GM18867 (cell line): ENCODE measurements at regions not wholly inside any gene's neighbourhood (a gene's known extent, or its start where the extent isn't known, plus 50 kb on each side); places are given as distances from the start of the nearest gene placed in this dataset.

Experiments
- ATAC-seq: cut with Tn5 transposase; IDR thresholded peaks from one replicate; pipeline ENCODE4 v1.9.1; 2021; ENCODE audit warnings: mild to moderate bottlenecking, moderate library complexity; ENCODE audit not compliant: unreplicated experiment

- ATAC-seq = no peak
These were observed 254.6 kb downstream of the UACA start for GRCh38 chr15:70508561-70509281.

DNA sequence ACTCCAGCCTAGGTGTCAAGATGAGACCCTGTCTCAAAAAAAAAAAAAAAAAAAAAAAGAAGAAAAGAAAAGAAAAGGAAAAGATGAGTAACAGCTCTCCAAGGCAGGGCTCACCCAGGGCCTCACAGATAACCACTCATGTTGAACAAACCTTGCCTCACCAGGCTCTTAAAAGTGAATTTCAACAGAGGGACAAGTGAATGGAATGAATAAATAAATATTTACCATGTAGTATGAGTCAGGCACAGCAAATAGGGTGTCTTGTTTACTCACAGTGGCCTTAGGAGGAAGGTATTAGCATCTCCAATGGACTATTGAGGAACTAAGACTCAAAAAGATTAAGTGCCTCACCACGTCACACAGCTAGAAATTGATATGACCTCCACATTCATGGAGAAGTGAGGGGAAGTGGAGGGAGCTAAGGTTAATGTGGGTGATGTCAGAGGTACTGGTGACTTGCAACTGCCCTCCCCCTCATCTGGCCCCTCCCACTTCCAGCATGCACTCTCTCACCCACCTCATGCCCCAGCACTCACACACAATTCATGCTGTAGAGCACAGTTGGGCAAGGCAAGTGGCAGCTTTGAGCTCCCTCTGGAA, 255.5 kb downstream of the UACA start:
- no peak for ATAC-seq

DNA sequence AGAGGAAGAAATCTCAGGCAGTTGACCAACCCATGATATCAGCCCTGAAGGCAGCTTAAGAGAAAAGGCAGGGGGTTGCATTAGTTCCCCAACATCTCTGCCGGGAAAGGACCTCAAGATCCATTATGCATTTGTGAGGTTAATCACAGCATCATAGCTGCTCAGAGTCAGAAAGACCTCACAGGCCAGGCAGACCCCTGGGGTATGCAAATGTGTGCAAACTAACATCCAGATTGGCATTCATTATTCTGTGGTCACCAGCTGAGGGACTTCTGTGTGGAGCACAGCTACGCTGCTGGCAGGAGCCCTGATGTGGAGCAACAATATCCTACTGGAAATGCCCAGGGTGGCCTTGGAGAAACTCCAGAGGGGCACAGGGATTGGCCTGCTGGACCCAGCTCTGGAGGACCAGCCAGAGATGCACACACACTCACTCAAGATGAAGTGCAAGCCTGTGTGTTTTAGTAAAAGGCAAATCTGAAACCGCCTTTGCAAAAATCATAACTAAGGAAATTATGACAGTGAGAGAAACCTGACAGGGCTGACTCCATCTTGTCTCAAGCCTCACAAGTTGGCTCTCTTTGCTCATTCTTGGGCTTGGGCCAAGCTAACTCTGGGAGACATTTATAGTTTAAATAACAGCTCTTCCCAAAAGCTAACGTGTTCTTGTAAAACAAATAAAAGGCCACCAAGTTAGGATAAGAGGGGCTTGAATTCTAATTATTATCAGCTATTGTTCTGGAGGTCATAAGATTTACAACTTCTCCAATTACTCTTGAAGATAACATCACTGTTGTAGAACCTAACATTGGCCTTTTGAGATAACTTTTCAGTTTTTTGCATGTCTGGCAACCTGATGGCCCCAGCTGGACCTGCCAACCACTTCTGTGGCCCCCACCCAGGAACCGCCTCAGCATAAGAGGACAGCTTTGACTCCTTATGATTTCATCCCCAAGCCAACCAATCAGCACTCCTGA, 257.1 kb downstream of the UACA start:
- no peak for ATAC-seq

DNA sequence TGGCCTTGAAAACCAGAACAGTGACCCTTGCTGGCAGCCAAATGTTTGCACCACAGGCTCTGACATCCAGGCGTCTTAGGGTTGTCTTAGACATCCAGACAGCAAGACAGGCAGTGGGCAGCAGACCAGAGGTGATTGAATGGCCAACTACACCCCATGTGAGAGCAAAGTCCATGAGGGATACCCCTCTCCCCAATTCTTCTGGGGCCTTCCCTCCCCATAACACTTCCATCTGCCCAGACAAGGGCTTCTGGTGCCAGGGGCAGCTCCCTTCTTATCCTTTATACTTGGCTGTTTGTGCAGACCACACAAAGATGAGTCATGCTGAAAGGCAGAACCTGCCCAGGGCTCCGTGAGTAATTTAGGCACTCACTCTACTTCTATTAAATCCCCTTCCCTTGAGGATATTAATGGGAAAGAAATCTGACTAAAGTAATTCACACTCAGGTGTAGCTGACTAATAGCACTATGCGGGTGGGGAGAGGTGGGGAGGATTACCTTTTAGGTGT, 257.9 kb downstream of the UACA start:
- ATAC-seq = no peak

GRCh38 chr15:70504988-70505387, 258.4 kb downstream of the UACA start:
- ATAC-seq = no peak

DNA sequence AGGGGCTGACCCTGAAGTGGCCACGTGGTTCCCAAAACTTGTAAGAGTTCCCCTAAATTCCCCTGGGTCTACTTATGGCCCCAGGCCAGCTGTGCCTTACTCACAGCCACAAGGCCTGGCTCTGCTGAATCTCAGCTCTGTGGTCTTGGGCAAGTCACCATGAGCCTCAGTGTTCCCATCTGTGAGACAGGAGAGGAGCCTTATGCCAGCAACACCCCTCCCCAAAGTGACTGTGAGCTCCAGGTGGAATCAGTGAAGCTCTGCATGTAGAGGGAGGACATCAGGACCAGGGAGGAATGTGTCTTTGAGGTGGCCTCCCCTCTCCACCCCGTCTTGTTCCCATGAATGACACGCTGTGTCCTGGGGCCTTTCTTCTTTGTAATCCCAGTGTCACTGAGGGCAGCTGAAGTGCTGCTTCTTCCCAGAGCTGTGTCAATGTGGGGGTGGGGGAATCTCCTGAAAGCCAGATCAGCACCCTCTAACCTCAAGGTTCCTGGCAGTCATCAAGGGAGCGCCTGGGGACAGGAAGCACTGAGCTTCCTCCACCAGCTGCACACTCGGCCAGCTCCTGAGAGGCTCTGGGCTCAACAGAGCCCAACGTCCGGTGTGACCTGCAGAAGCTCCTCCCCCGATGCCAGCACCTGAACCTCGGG, 258.9 kb downstream of the UACA start:
- ATAC-seq = peak; percentile 55

GRCh38 chr15:70503798-70504298, 259.5 kb downstream of the UACA start:
- ATAC-seq = peak; percentile 5

DNA sequence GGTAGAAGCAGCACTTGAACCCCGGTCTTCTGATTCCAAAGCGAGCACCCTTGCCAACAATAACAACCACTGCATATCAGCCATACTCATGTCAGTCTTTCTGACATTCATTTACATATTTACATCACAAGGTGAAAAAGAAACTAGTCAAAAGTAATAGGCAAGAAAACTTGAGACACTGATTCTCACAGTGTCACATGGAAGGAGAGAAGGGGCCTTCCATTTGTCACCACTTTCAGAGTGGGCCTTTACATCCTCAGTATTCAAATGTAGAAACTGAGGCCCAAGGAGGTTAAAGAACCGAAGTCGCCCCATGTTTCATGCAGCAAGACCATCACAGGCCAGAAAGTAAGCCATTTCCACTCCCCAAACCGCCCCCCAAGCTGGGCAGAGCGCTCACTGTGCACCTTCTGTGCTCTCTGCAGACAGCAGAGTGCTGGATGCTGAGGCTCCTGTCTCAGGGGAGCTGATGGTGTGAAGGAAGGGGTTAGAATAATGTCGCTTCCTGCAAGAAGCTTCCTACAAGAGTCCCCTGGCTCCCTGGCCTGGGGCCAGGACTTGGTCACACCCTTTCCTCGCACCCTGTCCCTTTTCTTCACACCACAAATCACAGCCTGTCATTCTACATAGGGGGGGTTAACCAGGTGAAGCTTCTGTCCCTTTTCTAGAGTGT, 260.1 kb downstream of the UACA start:
- ATAC-seq = peak; percentile 40

DNA sequence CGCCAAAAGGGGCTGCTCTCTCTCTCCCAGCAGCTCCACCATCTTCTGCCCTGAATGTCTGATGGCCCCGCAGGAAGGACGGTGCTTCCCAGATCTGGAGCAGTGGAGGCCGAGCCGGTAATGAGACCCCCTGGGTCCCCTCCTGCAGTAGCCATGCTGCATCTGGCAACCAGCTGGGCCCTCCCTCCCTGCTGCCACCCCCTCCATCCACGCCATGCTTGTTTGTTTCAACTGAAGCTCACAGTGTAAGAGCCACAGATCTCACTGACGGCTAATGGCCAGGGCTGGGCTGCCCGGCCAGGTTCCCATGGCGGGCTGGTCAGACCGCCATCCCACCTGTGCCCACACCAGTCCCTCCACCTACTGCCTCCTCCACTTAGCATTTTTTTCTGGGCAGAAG, 260.8 kb downstream of the UACA start:
- no peak for ATAC-seq

GRCh38 chr15:70501849-70502248, 261.5 kb downstream of the UACA start:
- ATAC-seq = no peak

DNA sequence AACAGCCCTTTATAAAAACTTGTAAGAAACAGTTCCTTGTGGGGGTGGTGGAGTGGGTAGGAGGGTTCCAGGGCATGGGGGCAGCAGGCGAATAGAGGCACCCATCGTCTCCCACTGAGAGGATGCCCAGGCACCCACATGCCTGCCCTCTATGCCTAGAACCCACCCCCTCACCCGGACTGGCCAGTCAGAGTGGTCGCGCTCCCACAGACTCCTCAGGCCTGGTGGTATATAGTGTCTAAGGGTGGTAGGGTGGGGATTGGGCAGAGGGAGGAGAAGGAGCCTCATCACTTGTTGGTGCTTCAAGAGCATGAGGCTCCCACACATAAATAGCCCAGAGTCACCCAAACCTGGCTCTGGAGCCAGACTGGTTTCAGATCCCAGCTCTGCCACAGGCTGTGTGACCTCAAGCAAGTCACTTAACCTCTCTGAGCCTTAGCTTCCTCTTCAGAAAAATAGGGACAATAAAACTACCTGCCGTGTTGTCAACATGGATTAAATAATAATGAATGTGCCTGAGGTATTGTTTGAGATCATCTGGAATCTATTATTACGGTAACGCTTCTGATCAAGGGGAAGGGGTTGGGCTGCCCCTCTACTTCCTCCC, 262.1 kb downstream of the UACA start:
- no peak for ATAC-seq

- no peak for ATAC-seq
These were observed 263.6 kb downstream of the UACA start for GRCh38 chr15:70499791-70500190.

DNA sequence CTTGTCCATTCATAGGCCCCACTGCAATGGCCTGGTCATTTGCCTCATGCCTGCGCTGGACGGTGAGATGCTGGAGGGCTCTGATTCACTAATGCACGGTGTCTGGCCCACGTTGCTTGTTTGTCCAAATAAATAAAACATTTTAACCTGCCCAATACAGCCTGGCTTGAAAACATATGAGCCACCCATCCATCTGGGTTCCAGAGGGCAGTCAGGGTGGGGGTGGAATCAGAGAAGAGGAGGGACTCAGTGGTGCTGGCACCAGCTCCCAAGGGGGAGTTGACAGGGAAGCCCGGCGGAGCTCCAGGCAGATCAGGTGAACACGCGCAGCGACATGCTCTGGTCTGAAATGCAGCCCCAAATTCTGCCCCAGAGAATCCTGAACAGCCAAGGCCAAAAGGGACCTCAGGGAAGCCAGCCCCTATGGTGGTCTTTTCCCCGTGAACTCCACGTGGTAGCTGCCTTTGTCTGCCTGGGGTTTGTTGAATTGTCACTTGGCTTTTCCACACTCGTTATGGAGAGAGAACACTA, 265.2 kb downstream of the UACA start:
- no peak for ATAC-seq

DNA sequence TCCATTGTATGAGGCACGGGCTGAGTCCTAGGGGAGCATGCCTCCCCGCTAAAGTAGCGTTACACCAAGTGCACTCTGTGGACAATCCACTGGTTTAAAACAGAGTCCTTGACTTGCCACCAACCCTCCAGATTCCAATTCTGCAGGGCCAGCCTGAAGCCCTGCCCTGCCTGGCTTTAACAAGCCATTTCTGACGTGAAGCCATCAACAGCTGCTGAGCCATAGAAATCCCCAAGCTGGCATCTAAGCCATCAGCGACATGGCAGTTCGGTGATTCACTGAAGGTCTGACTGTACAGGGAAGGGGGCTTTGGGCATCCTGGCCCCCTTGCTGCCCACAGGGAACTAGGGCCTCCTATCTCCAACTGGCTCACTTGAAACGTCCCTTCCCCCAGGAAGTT, 265.7 kb downstream of the UACA start:
- ATAC-seq = no peak

DNA sequence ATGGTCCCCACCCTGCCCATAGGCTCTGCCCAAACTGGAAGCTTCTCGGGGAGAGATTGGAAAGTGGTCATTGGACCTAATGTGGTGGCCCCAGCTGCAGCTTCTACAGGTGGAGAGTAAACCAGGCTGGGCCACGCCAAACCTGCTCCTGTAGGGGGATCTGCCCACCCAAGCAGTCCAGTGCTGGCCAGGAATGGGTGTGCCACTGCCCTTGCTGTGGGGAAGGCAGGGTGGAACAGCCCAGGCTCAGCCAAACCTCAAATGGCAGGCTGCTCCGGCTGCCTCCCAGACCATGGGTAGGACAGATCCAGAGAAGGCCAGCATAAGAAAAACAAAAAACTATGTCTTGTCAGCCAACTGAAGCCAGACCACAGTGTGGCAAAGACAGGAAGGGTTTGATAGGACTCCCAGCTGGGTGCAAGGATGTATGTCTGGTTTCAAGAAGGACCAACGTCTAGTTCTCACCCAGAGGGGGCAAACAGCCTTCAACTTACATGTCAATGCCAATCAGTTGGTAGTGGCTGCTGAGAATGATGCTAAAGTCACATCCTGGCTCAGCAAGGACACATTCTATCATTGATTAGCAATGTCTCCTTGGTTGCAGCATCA, 267.3 kb downstream of the UACA start:
- ATAC-seq = no peak

DNA sequence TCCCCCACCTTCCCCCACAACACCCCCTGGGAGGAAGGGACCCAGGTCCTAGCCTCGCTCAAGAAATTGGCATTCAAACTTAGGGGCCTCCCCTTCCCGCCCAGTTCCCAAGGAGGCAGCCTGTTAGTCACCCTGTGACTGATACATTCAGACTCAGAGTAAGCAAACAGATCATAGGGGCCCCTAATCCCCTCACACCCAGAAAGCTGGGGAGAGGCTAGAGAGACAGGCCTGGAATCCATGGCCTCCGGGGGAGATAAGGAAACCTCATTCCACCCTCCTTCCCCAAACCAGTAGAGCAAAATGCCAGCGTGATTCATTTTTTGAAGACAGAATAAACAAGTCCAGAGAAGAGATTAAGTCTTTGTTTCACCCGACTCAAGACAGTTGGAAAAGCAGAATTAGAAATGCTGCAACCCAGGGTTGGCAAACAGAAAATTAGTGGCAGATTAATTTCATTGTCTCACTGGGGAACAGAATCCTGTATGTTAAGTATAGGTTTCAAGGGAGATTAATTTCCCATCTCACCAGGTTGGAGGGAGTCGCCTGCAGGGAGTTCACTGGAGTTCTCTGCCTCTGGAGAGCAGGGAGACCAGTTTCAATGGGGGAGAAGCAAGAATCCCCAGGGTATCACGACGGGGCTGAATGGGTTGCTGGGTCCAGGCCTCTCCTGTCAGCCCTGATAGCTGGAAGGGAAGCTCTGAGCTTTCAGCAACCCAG, 268.3 kb downstream of the UACA start:
- no peak for ATAC-seq

- ATAC-seq = no peak
These were observed 268.9 kb downstream of the UACA start for GRCh38 chr15:70494517-70494851.

GRCh38 chr15:70493787-70494516, 269.4 kb downstream of the UACA start:
- no peak for ATAC-seq
